Adrenal gland (tissue), 5 donors: ENCODE measurements at regions not wholly inside any gene's neighbourhood (a gene's known extent, or its start where the extent isn't known, plus 50 kb on each side); places are given as distances from the start of the nearest gene placed in this dataset.
"Not testable (repeated sequence)": the region's sequence is repeated elsewhere in the genome, so short reads cannot be mapped to it uniquely, and the experiment has no call there.

Experiments
- POLR2A ChIP-seq, 2 donors: fragments of 450-650 bp; IDR thresholded peaks; one replicate each; pipeline ENCODE4 v1.6.1; 2017; ENCODE audit warnings: antibody characterized with exemption in 2 of 2, mild to moderate bottlenecking in 2 of 2, moderate library complexity in 1 of 2
- TF ChIP-seq, protein P1 (sequence below), 6 experiments: fragments of 450-650 bp in 4 of 6; fragments of 200-600 bp in 2 of 6; sonication (generic) in 1 of 6; IDR thresholded peaks; 1 replicate in 5 of 6; 2 replicates in 1 of 6; pipeline versions ENCODE4 v1.5.1 to v1.8.0; 2016 to 2021; ENCODE audit warnings: antibody characterized with exemption in 6 of 6, mild to moderate bottlenecking in 2 of 6, moderate library complexity in 1 of 6
- donor health status: DM: no; HTN: no; CAD: no.

- TF ChIP-seq, protein P1, sequence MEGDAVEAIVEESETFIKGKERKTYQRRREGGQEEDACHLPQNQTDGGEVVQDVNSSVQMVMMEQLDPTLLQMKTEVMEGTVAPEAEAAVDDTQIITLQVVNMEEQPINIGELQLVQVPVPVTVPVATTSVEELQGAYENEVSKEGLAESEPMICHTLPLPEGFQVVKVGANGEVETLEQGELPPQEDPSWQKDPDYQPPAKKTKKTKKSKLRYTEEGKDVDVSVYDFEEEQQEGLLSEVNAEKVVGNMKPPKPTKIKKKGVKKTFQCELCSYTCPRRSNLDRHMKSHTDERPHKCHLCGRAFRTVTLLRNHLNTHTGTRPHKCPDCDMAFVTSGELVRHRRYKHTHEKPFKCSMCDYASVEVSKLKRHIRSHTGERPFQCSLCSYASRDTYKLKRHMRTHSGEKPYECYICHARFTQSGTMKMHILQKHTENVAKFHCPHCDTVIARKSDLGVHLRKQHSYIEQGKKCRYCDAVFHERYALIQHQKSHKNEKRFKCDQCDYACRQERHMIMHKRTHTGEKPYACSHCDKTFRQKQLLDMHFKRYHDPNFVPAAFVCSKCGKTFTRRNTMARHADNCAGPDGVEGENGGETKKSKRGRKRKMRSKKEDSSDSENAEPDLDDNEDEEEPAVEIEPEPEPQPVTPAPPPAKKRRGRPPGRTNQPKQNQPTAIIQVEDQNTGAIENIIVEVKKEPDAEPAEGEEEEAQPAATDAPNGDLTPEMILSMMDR (IDR thresholded peaks at IDR 0.05) = not testable (repeated sequence)
- not testable (repeated sequence) for TF ChIP-seq POLR2A (IDR thresholded peaks at IDR 0.05)
These were observed 92.9 kb downstream of the C9orf50 start for GRCh38 chr9:129527955-129528354.
